Panc1 (cell line): ENCODE measurements at regions not wholly inside any gene's neighbourhood (a gene's known extent, or its start where the extent isn't known, plus 50 kb on each side); places are given as distances from the start of the nearest gene placed in this dataset.

Source experiments
- ATAC-seq: fragments of 200-7000 bp; cut with Tn5 transposase; 2 replicates; pipeline ENCODE4 v1.9.1; 2020; ENCODE audit warnings: mild to moderate bottlenecking, moderate library complexity
- BruUV-seq: library from RNA; stranded (reverse); fragments of 400-500 nt; replicated peaks from 2 replicates; lab custom pipeline; 2021; lab: Mats Ljungman, UMichigan
- CTCF ChIA-PET: fragments of 300-600 bp; sonication (Branson Sonifier 250); formaldehyde crosslinking; loops from one replicate; lab custom pipeline; 2022; ENCODE audit warnings: antibody characterized with exemption; lab: Charles Lee
- POLR2A ChIA-PET: fragments of 300-600 bp; sonication (Branson Sonifier 250); formaldehyde crosslinking; loops from one replicate; lab custom pipeline; 2022; ENCODE audit warnings: antibody characterized with exemption; lab: Charles Lee
- DNase-seq: peaks from one replicate; pipeline ENCODE4 v3.0.0-alpha.2; 2010; ENCODE audit warnings: low read depth, low spot score
- H3K27ac ChIP-seq: 2 replicates; pipeline ENCODE4 v1.5.1; 2011; ENCODE audit warnings: mild to moderate bottlenecking, low read length, inconsistent platforms
- H3K27me3 ChIP-seq: fragments of 200-500 bp; sonication (Bioruptor generic); 2 replicates; pipeline ENCODE4 v1.6.0; 2014; ENCODE audit warnings: low read length, inconsistent platforms; ENCODE audit not compliant: control insufficient read depth, insufficient read depth
- H3K36me3 ChIP-seq: fragments of 200-500 bp; sonication (Bioruptor generic); 2 replicates; pipeline ENCODE4 v1.5.1; 2014; ENCODE audit warnings: inconsistent platforms, mild to moderate bottlenecking, low read length, moderate library complexity; ENCODE audit not compliant: control insufficient read depth, insufficient read depth
- H3K4me1 ChIP-seq: 2 replicates; pipeline ENCODE4 v1.5.1; 2011; ENCODE audit warnings: inconsistent platforms, mild to moderate bottlenecking, low read length, moderate library complexity; ENCODE audit not compliant: control insufficient read depth, insufficient read depth
- H3K4me3 ChIP-seq, 2 experiments: 2 replicates each; pipeline ENCODE4 v1.5.1; 2011 to 2012; ENCODE audit warnings: low read depth in 2 of 2, low read length in 2 of 2, mild to moderate bottlenecking in 2 of 2, inconsistent platforms in 1 of 2, moderate library complexity in 1 of 2
- H3K9me3 ChIP-seq: fragments of 200-500 bp; sonication (Bioruptor generic); 2 replicates; pipeline ENCODE4 v1.5.1; 2014; ENCODE audit warnings: low read depth, mild to moderate bottlenecking, inconsistent platforms, low read length, moderate library complexity; ENCODE audit not compliant: control insufficient read depth, insufficient read depth
- POLR2AphosphoS5 ChIP-seq: IDR thresholded peaks from 2 replicates; pipeline ENCODE4 v1.6.1; 2012; ENCODE audit warnings: mild to moderate bottlenecking, low read depth, low read length, moderate library complexity
- SIN3A ChIP-seq: IDR thresholded peaks from 2 replicates; pipeline ENCODE4 v1.6.1; 2012; ENCODE audit warnings: low read depth, mild to moderate bottlenecking, low read length, moderate library complexity, borderline replicate concordance; ENCODE audit not compliant: insufficient read depth
- TCF7L2 ChIP-seq: IDR thresholded peaks from 2 replicates; pipeline ENCODE4 v1.6.1; 2011; ENCODE audit warnings: mild to moderate bottlenecking, low read depth, low read length, inconsistent platforms
- in situ Hi-C: cut with HindIII; loops from 2 replicates; pipeline ENCODE4 v1.10.0; 2016; ENCODE audit warnings: low sequenced_read_pairs, low pct_unique_long_range_greater_than_20kb
- intact Hi-C: fragments of 100-400 bp; cut with micrococcal nuclease; formaldehyde crosslinking; loops from one replicate; pipeline ENCODE4 v1.10.0; 2022; ENCODE audit not compliant: unreplicated experiment
- TF ChIP-seq, protein P1 (sequence below), 2 experiments: IDR thresholded peaks; 2 replicates each; pipeline ENCODE4 v1.6.1; 2011 to 2012; ENCODE audit warnings: low read depth in 2 of 2, control low read depth in 1 of 2, low read length in 1 of 2, mild to moderate bottlenecking in 1 of 2, moderate library complexity in 1 of 2; ENCODE audit not compliant: insufficient read depth in 1 of 2
- TF ChIP-seq, protein P2 (sequence below): fragments of 450-650 bp; IDR thresholded peaks from 2 replicates; pipeline ENCODE4 v1.5.1; 2017; ENCODE audit warnings: mild to moderate bottlenecking

DNA sequence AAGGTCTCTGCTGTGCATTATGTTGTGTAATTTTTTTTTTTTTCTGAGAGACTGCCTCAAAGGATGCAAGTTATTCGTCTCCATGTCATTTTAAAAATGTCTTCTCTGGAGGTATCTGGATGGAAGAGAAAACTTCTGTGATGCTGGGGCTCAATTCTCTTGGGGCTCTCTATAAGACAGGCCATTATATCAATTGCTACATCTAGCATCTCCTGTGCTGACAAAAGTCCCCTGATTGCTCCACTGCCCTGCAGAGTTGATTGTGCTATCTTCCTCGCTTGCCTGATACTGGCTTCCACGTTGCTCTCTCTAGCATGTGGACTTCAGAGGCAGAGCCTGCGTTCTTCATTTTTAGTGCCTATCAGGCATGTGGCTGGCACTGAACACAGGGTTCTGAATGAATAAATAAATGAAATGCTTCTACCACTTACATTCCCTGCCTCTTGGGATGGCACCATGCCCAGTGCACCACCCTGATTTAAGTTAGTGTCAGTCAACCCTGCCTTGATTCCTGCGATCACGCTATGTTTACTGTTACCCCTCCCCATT is 1035.5 kb upstream of the EEF2KMT start:
- DNase-seq (no peak), ATAC-seq (no peak)
- H3K36me3 ChIP-seq: no peaks in the 10 kb centered on the region
- no peak overlapping the region for H3K4me3 ChIP-seq
- intact Hi-C loops: no loop called here
- CTCF ChIA-PET: no interaction called here
- TF ChIP-seq, protein P1, sequence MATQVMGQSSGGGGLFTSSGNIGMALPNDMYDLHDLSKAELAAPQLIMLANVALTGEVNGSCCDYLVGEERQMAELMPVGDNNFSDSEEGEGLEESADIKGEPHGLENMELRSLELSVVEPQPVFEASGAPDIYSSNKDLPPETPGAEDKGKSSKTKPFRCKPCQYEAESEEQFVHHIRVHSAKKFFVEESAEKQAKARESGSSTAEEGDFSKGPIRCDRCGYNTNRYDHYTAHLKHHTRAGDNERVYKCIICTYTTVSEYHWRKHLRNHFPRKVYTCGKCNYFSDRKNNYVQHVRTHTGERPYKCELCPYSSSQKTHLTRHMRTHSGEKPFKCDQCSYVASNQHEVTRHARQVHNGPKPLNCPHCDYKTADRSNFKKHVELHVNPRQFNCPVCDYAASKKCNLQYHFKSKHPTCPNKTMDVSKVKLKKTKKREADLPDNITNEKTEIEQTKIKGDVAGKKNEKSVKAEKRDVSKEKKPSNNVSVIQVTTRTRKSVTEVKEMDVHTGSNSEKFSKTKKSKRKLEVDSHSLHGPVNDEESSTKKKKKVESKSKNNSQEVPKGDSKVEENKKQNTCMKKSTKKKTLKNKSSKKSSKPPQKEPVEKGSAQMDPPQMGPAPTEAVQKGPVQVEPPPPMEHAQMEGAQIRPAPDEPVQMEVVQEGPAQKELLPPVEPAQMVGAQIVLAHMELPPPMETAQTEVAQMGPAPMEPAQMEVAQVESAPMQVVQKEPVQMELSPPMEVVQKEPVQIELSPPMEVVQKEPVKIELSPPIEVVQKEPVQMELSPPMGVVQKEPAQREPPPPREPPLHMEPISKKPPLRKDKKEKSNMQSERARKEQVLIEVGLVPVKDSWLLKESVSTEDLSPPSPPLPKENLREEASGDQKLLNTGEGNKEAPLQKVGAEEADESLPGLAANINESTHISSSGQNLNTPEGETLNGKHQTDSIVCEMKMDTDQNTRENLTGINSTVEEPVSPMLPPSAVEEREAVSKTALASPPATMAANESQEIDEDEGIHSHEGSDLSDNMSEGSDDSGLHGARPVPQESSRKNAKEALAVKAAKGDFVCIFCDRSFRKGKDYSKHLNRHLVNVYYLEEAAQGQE (IDR thresholded peaks at IDR 0.05; ENCODE audit: insufficient read depth in 1 of 2, low read depth in 2 of 2, low read length in 1 of 2): no peak
- TF ChIP-seq, protein P2, sequence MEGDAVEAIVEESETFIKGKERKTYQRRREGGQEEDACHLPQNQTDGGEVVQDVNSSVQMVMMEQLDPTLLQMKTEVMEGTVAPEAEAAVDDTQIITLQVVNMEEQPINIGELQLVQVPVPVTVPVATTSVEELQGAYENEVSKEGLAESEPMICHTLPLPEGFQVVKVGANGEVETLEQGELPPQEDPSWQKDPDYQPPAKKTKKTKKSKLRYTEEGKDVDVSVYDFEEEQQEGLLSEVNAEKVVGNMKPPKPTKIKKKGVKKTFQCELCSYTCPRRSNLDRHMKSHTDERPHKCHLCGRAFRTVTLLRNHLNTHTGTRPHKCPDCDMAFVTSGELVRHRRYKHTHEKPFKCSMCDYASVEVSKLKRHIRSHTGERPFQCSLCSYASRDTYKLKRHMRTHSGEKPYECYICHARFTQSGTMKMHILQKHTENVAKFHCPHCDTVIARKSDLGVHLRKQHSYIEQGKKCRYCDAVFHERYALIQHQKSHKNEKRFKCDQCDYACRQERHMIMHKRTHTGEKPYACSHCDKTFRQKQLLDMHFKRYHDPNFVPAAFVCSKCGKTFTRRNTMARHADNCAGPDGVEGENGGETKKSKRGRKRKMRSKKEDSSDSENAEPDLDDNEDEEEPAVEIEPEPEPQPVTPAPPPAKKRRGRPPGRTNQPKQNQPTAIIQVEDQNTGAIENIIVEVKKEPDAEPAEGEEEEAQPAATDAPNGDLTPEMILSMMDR: no peak
- TF ChIP-seq SIN3A (no peak), TCF7L2 (no peak), POLR2AphosphoS5 (no peak)
- H3K4me1 ChIP-seq: no peaks in the 10 kb centered on the region
- no peaks in the 10 kb centered on the region for H3K27me3 ChIP-seq
- no TSS peak for BruUV-seq
- POLR2A ChIA-PET: no interaction called here
- no peaks in the 10 kb centered on the region for H3K9me3 ChIP-seq
- no peak overlapping the region for H3K27ac ChIP-seq
- in situ Hi-C loops: no loop called here

GRCh38 chr16:6132121-6132520 is 1034.5 kb upstream of the EEF2KMT start:
- ATAC-seq (no peak), DNase-seq (no peak)
- POLR2A ChIA-PET: no interaction called here

More at GRCh38 chr16:6132121-6132520, 1034.5 kb upstream of the EEF2KMT start:
- no TSS peak for BruUV-seq
- Histone ChIP-seq H3K36me3 (no peaks in the 10 kb centered on the region), H3K4me3 (no peak overlapping the region), H3K27ac (no peak overlapping the region), H3K27me3 (no peaks in the 10 kb centered on the region), H3K9me3 (no peaks in the 10 kb centered on the region), H3K4me1 (no peaks in the 10 kb centered on the region)
- TF ChIP-seq, protein P2: 0 out of 2 replicates have a peak, but pooled peaks have one; percentile 7
- no peak for TF ChIP-seq POLR2AphosphoS5
- CTCF ChIA-PET: no interaction called here
- intact Hi-C loops (no loop called here), in situ Hi-C loops (no loop called here)
